SK-N-SH (cell line): ENCODE measurements at regions not wholly inside any gene's neighbourhood (a gene's known extent, or its start where the extent isn't known, plus 50 kb on each side); places are given as distances from the start of the nearest gene placed in this dataset.
"Not testable (repeated sequence)": the region's sequence is repeated elsewhere in the genome, so short reads cannot be mapped to it uniquely, and the experiment has no call there.

Experiments used
- CTCF ChIA-PET: fragments of 300-600, 350-600 bp; formaldehyde crosslinking; extraction: SDS; loops from one replicate; lab custom pipeline; 2021; lab: Yijun Ruan, JAX
- POLR2A ChIA-PET: fragments of 350-600 bp; sonication (Branson Sonifier 250); formaldehyde crosslinking; extraction: SDS; loops from one replicate; lab custom pipeline; 2020; ENCODE audit warnings: antibody characterized with exemption, inconsistent platforms; lab: Yijun Ruan, JAX
- DNase-seq: peaks from one replicate; pipeline ENCODE4 v3.0.0; 2012
- H2AFZ ChIP-seq: fragments of 200-600 bp; sonication (generic); 2 replicates; pipeline ENCODE4 v1.8.1; 2016; ENCODE audit warnings: antibody characterized with exemption, mild to moderate bottlenecking, low read depth
- H3F3A ChIP-seq: fragments of 200-600 bp; sonication (generic); replicated peaks from 2 replicates; pipeline ENCODE3; 2016; ENCODE audit warnings: antibody characterized with exemption, mild to moderate bottlenecking; ENCODE audit not compliant: insufficient read depth
- H3K27ac ChIP-seq, 2 experiments: fragments of 200-500 bp in 1 of 2; fragments of 200-600 bp in 1 of 2; sonication (Bioruptor generic) in 1 of 2; sonication (generic), shearing (Covaris generic) in 1 of 2; 2 replicates each; pipeline versions ENCODE4 v1.5.1 to v1.6.1; 2014 to 2016; ENCODE audit warnings: low read depth in 2 of 2, inconsistent platforms in 1 of 2, low read length in 1 of 2, mild to moderate bottlenecking in 1 of 2, mixed read lengths in 1 of 2
- H3K27me3 ChIP-seq: fragments of 200-600 bp; sonication (generic), shearing (Covaris generic); 2 replicates; pipeline ENCODE4 v1.6.1; 2016; ENCODE audit warnings: mixed run types; ENCODE audit not compliant: insufficient read depth
- H3K36me3 ChIP-seq, 2 experiments: fragments of 200-500 bp in 1 of 2; fragments of 200-600 bp in 1 of 2; sonication (Bioruptor generic) in 1 of 2; sonication (generic) in 1 of 2; replicated peaks in 1 of 2; 2 replicates each; pipeline versions ENCODE3 to v1.5.1; 2014 to 2016; ENCODE audit warnings: low read length in 1 of 2, mild to moderate bottlenecking in 1 of 2; ENCODE audit not compliant: insufficient read depth in 2 of 2, control insufficient read depth in 1 of 2
- H3K4me1 ChIP-seq, 2 experiments: fragments of 200-500 bp in 1 of 2; fragments of 200-600 bp in 1 of 2; sonication (Bioruptor generic) in 1 of 2; sonication (generic), shearing (Covaris generic) in 1 of 2; 2 replicates each; pipeline versions ENCODE4 v1.5.1 to v1.6.1; 2014 to 2016; ENCODE audit warnings: low read depth in 1 of 2, low read length in 1 of 2, mixed run types in 1 of 2; ENCODE audit not compliant: insufficient read depth in 2 of 2, control insufficient read depth in 1 of 2
- H3K4me2 ChIP-seq: fragments of 200-600 bp; sonication (generic), shearing (Covaris generic); 2 replicates; pipeline ENCODE4 v1.6.1; 2017; ENCODE audit warnings: mixed run types
- H3K4me3 ChIP-seq, 2 experiments: fragments of 200-500 bp in 1 of 2; fragments of 200-600 bp in 1 of 2; sonication (Bioruptor generic) in 1 of 2; sonication (generic), shearing (Covaris generic) in 1 of 2; 2 replicates each; pipeline versions ENCODE4 v1.5.1 to v1.8.1; 2014 to 2016; ENCODE audit warnings: low read depth in 2 of 2, inconsistent platforms in 1 of 2, low read length in 1 of 2, mild to moderate bottlenecking in 1 of 2, mixed read lengths in 1 of 2, moderate library complexity in 1 of 2
- H3K79me2 ChIP-seq: fragments of 200-600 bp; sonication (generic); 2 replicates; pipeline ENCODE4 v1.8.1; 2017; ENCODE audit warnings: mild to moderate bottlenecking; ENCODE audit not compliant: insufficient read depth
- H3K9ac ChIP-seq: fragments of 200-600 bp; sonication (generic); 2 replicates; pipeline ENCODE4 v1.6.1; 2017; ENCODE audit warnings: mixed run types
- H3K9me2 ChIP-seq: fragments of 200-600 bp; sonication (generic); 2 replicates; pipeline ENCODE4 v1.6.1; 2017; ENCODE audit warnings: mixed run types
- H3K9me3 ChIP-seq: fragments of 200-600 bp; sonication (generic); 2 replicates; pipeline ENCODE4 v1.6.1; 2017; ENCODE audit warnings: mixed run types, mild to moderate bottlenecking, moderate library complexity
- H4K20me1 ChIP-seq: fragments of 200-600 bp; sonication (generic); 2 replicates; pipeline ENCODE4 v1.6.1; 2017; ENCODE audit warnings: mild to moderate bottlenecking, mixed run types; ENCODE audit not compliant: insufficient read depth
- CHD2 ChIP-seq: fragments of 150-350 bp; IDR thresholded peaks from 2 replicates; pipeline ENCODE4 v1.6.1; 2018; ENCODE audit warnings: low read length; ENCODE audit not compliant: partially characterized antibody
- GABPA ChIP-seq: IDR thresholded peaks from 2 replicates; pipeline ENCODE4 v1.4.0; 2012; ENCODE audit warnings: low read depth, mild to moderate bottlenecking
- NRF1 ChIP-seq: IDR thresholded peaks from 2 replicates; pipeline ENCODE4 v1.6.1; 2012; ENCODE audit warnings: low read depth, mild to moderate bottlenecking, low read length
- POLR2AphosphoS5 ChIP-seq: IDR thresholded peaks from 2 replicates; pipeline ENCODE4 v1.6.1; 2012; ENCODE audit warnings: low read depth, low read length
- RAD21 ChIP-seq: IDR thresholded peaks from 2 replicates; pipeline ENCODE4 v1.6.1; 2012; ENCODE audit warnings: mild to moderate bottlenecking, low read length
- RXRA ChIP-seq: IDR thresholded peaks from 2 replicates; pipeline ENCODE4 v1.4.0; 2012; ENCODE audit warnings: low read depth, mild to moderate bottlenecking, borderline replicate concordance
- SIN3A ChIP-seq: IDR thresholded peaks from 2 replicates; pipeline ENCODE4 v1.6.1; 2012; ENCODE audit warnings: low read depth, mild to moderate bottlenecking, low read length, moderate library complexity, borderline replicate concordance
- YY1 ChIP-seq: IDR thresholded peaks from 2 replicates; pipeline ENCODE4 v1.4.0; 2012; ENCODE audit warnings: low read depth, mild to moderate bottlenecking
- WGBS: methylation state at CpG from one replicate; pipeline ENCODE4 v1.1.6; 2017; ENCODE audit warnings: low lambda C conversion rate; 5-methylcytosine and 5-hydroxymethylcytosine counted together
- TF ChIP-seq, protein P1 (sequence below): fragments of 200-600 bp; sonication (generic); IDR thresholded peaks from 2 replicates; pipeline ENCODE4 v1.6.1; 2017; ENCODE audit warnings: antibody characterized with exemption, mild to moderate bottlenecking, moderate library complexity

DNA sequence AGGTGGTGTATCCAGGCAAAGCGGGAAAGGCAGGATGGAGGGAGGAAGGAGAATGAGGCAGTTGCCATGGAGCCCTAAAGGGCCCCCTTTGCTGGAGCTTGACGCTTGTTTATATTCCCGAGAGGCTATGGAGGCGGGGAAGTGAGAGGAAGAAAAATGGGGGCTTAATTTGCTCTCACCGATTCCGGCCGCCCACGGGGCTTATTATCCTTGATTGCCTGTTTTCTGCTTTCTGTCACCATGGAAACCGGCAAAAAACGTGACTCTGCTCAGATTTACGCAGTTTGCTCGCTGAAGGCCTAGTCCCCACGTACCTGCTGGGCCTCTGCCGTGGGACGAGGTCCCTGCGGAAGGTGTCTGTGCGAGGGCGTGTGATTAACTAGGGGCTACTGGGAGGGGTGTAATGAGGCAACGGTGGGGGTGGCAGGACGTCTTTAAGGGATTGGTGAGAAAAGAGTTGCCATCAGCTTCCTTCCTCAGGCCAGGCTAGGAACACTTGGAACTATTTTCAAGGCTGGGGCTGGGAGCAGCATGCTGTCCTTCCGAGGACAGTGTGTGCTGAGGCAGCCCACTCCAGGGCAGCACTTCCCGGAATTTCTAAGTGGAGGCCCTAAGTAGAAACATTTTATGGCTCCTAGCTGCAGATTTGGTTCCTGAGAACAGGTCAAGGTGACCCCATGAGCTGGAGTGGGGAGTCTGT is 110.8 kb upstream of the NDN start:
- Histone ChIP-seq H3K9me2 (no peaks in the 10 kb centered on the region), H3K27me3 (no peaks in the 10 kb centered on the region), H3K79me2 (no peaks in the 10 kb centered on the region), H3K4me2 (no peak overlapping the region), H4K20me1 (no peaks in the 10 kb centered on the region), H3K9ac (no peak overlapping the region), H3K27ac (no peak overlapping the region), H3K4me1 (no peaks in the 10 kb centered on the region), H3K4me3 (no peak overlapping the region), H3K9me3 (no peaks in the 10 kb centered on the region), H3K36me3 (no peaks in the 10 kb centered on the region), H2AFZ (no peak overlapping the region), H3F3A (no peaks in the 10 kb centered on the region)
- POLR2A ChIA-PET: no interaction called here
- TF ChIP-seq CHD2 (no peak), RAD21 (no peak), YY1 (no peak), RXRA (no peak), POLR2AphosphoS5 (no peak)
- DNase-seq: no peak
- 1% methylated on average over 13 of the region's 22 CpGs for WGBS
- CTCF ChIA-PET: interaction anchor here (1.0 kb wide), 2 partner anchors 26 to 80 kb away, joined by 3 read pairs; no protein-coding TSS in a partner anchor

DNA sequence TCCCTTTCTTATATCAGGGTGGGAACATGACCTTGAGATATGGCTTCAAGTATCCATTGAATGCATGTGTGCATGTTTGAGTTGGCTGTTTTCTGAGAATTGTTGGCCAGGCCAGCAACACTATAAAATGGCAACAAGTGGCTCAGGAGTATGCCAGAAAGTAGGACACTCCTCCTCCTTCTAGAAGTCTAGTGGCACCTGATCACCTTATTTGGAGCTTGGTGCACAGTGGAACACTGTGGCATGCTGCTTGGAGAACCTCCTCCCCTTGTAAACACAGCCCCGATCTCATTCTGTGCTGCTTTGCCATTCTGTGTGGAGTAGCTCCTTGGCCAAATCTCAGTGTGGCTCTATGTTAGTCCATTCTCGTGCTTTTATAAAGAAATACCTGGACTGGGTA is 114.8 kb upstream of the NDN start:
- DNase-seq: no peak
- Histone ChIP-seq H3K27ac (no peak overlapping the region), H3K9me3 (no peaks in the 10 kb centered on the region), H3K36me3 (no peaks in the 10 kb centered on the region), H4K20me1 (no peaks in the 10 kb centered on the region), H2AFZ (no peak overlapping the region), H3K27me3 (no peaks in the 10 kb centered on the region), H3K4me3 (no peak overlapping the region), H3F3A (no peaks in the 10 kb centered on the region), H3K9me2 (no peaks in the 10 kb centered on the region), H3K4me1 (no peaks in the 10 kb centered on the region), H3K9ac (no peak overlapping the region), H3K4me2 (no peak overlapping the region), H3K79me2 (no peaks in the 10 kb centered on the region)
- 0% methylated on average over 2 of the region's 2 CpGs for WGBS
- TF ChIP-seq POLR2AphosphoS5 (no peak), SIN3A (no peak), NRF1 (no peak), RAD21 (no peak), GABPA (no peak)
- TF ChIP-seq, protein P1, sequence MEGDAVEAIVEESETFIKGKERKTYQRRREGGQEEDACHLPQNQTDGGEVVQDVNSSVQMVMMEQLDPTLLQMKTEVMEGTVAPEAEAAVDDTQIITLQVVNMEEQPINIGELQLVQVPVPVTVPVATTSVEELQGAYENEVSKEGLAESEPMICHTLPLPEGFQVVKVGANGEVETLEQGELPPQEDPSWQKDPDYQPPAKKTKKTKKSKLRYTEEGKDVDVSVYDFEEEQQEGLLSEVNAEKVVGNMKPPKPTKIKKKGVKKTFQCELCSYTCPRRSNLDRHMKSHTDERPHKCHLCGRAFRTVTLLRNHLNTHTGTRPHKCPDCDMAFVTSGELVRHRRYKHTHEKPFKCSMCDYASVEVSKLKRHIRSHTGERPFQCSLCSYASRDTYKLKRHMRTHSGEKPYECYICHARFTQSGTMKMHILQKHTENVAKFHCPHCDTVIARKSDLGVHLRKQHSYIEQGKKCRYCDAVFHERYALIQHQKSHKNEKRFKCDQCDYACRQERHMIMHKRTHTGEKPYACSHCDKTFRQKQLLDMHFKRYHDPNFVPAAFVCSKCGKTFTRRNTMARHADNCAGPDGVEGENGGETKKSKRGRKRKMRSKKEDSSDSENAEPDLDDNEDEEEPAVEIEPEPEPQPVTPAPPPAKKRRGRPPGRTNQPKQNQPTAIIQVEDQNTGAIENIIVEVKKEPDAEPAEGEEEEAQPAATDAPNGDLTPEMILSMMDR: no peak
- CTCF ChIA-PET: no interaction called here
- POLR2A ChIA-PET: no interaction called here

DNA sequence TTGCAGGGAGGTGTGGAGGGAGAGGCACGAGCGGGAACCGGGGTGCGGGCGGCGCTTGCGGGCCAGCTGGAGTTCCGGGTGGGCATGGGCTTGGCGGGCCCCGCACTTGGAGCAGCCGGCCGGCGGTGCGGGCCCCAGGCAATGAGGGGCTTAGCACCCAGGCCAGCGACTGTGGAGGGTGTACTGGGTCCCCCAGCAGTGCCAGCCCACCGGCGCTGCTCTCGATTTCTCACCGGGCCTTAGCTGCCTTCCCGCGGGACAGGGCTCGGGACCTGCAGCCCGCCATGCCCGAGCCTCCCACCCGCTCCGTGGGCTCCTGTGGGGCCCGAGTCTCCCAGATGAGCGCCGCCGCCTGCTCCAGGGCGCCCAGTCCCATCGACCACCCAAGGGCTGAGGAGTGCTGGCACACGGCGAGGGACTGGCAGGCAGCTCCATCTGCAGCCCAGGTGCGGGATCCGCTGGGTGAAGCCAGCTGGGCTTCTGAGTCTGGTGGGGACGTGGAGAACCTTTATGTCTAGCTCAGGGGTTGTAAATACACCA is 115.9 kb upstream of the NDN start:
- POLR2A ChIA-PET, H3K9me3 ChIP-seq, CTCF ChIA-PET, H3K27me3 ChIP-seq, H3K27ac ChIP-seq, DNase-seq, H3K79me2 ChIP-seq, H3K4me1 ChIP-seq, H3K9ac ChIP-seq, H3K4me3 ChIP-seq, H3K4me2 ChIP-seq, H4K20me1 ChIP-seq, H3F3A ChIP-seq, H3K9me2 ChIP-seq, H2AFZ ChIP-seq, H3K36me3 ChIP-seq: not testable (repeated sequence)
- WGBS: no CpG with 5 or more reads among the region's 37 CpGs
